Activated T-helper 1 cell treated with anti-CD3 and anti-CD28 coated beads, Interleukin-12 subunit alpha, Interleukin-12 subunit beta, Interleukin-2, Interleukin-4 antibody, amounts not matched to agents 30 ng/mL and 10 ng/mL and 1 ng/mL, durations not matched to agents 14 hours and 24 hours and 36 hours (primary cell): ENCODE measurements at regions not wholly inside any gene's neighbourhood (a gene's known extent, or its start where the extent isn't known, plus 50 kb on each side); places are given as distances from the start of the nearest gene placed in this dataset.

Source experiments
- DNase-seq: peaks from one replicate; pipeline ENCODE4 v3.0.0; 2021; ENCODE audit warnings: low spot score
- H3K27ac Mint-ChIP-seq: one replicate; pipeline ENCODE4 v1.8.0; 2021; ENCODE audit warnings: mild to moderate bottlenecking, mixed read lengths
- H3K27me3 Mint-ChIP-seq: one replicate; pipeline ENCODE4 v1.8.0; 2022; ENCODE audit warnings: mild to moderate bottlenecking, moderate library complexity, mixed read lengths; ENCODE audit not compliant: insufficient read depth
- H3K36me3 Mint-ChIP-seq: one replicate; pipeline ENCODE4 v1.8.0; 2021; ENCODE audit warnings: low read depth, mixed read lengths
- H3K4me1 Mint-ChIP-seq: one replicate; pipeline ENCODE4 v1.8.0; 2021; ENCODE audit warnings: low read depth, mixed read lengths
- H3K4me3 Mint-ChIP-seq: one replicate; pipeline ENCODE4 v1.8.0; 2021; ENCODE audit warnings: mild to moderate bottlenecking, moderate library complexity, mixed read lengths
- H3K9me3 Mint-ChIP-seq: one replicate; pipeline ENCODE4 v1.8.0; 2021; ENCODE audit warnings: mixed read lengths
- intact Hi-C: fragments of 100-400 bp; cut with micrococcal nuclease; formaldehyde crosslinking; loops from one replicate; pipeline ENCODE4 v1.15.1; 2024

DNA sequence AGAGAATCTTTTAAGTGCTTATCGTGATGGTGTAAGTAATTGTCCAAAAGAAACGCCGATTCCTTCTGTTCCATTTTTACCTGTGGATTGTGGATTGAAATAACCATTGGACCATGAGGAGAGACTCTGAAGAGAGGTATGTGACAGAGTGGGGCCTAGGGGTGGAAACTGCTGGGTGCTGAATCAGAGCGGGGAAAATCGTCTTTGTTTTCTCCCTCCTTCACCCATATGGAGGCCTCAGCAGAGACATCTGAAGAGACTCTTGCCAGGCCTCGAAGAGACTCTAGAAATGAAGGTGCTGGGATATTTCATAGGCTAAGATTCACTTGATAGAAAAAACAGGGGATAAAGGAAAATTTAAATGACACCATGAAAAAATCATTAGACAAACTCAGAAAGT is 1327.0 kb downstream of the BRINP3 start:
- no peaks in the 10 kb centered on the region for H3K27me3 Mint-ChIP-seq
- no peaks in the 10 kb centered on the region for H3K36me3 Mint-ChIP-seq
- H3K9me3 Mint-ChIP-seq, result peaks cover under 1% of the 10 kb centered on the region
- no peak overlapping the region for H3K27ac Mint-ChIP-seq
- intact Hi-C loops, result no loop called here
- H3K4me1 Mint-ChIP-seq, result no peaks in the 10 kb centered on the region
- no peak overlapping the region for H3K4me3 Mint-ChIP-seq
- no peak for DNase-seq

DNA sequence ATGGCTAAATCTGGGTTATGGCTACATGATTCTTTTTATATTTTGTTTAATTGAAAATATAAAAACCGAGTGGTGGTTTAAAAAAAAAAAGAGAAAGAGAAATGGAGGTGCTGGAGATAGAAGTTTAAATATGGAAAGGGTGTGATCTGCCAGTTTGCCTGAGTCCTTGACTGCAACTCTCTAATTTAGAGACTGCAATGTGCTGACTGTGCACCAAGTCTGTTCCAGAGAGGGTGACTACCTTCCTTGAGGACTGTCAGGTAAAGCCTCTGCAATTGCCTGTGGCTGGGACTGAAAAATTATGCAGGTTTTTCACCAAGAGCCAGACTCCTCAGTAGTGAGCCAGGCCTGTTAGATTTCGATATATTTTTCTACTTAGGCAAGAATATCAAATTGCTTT is 1326.3 kb downstream of the BRINP3 start:
- no peak overlapping the region for H3K4me3 Mint-ChIP-seq
- H3K27me3 Mint-ChIP-seq, result no peaks in the 10 kb centered on the region
- H3K4me1 Mint-ChIP-seq, result no peaks in the 10 kb centered on the region
- no peak overlapping the region for H3K27ac Mint-ChIP-seq
- intact Hi-C loops, result no loop called here
- peaks cover 4% of the 10 kb centered on the region for H3K9me3 Mint-ChIP-seq
- H3K36me3 Mint-ChIP-seq, result no peaks in the 10 kb centered on the region
- no peak for DNase-seq

DNA sequence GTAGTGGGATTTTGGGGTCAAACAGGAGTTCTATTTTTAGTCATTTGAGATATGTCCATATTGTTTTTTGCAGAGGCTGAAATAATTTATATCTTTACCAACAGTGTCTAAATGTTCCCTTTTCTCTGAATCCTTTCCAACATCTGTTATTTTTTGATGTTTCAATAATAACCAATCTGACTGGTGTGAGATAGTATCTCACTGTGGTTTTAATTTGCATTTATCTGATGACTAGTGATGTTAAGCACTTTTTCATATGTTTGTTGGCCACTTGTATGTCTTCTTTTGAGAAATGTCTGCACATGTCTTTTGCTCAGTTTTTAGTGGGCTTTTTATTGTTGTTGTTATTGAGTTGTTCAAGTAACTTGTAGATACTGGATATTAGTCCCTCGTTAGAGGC is 1325.0 kb downstream of the BRINP3 start:
- Mint-ChIP-seq H3K4me1 (no peaks in the 10 kb centered on the region), H3K36me3 (no peaks in the 10 kb centered on the region), H3K9me3 (peaks cover 4% of the 10 kb centered on the region), H3K4me3 (no peak overlapping the region), H3K27me3 (no peaks in the 10 kb centered on the region), H3K27ac (no peak overlapping the region)
- intact Hi-C loops, result no loop called here
- no peak for DNase-seq

DNA sequence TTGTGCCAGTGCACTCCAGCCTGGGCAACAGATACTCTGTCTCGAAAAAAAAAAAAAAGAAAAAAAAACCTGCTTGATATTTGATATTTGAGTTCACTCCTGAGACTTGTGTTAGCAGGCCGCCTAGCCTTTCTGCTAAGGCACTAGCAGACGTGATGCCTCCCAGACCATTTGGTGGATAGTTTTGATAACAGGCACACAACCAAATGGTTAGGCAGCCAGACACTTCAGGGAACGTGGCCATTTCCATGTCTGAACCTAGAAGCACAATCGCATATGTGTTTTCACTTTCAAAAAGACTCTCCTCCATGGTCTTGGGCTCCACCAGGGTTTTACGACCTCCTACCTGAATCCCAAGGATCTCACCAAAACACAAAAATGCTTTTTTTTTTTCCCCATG is 1319.5 kb downstream of the BRINP3 start:
- no peaks in the 10 kb centered on the region for H3K36me3 Mint-ChIP-seq
- DNase-seq, result no peak
- H3K4me3 Mint-ChIP-seq, result no peak overlapping the region
- H3K27me3 Mint-ChIP-seq, result no peaks in the 10 kb centered on the region
- H3K9me3 Mint-ChIP-seq, result peaks cover 4% of the 10 kb centered on the region
- no peak overlapping the region for H3K27ac Mint-ChIP-seq
- intact Hi-C loops, result no loop called here
- no peaks in the 10 kb centered on the region for H3K4me1 Mint-ChIP-seq

DNA sequence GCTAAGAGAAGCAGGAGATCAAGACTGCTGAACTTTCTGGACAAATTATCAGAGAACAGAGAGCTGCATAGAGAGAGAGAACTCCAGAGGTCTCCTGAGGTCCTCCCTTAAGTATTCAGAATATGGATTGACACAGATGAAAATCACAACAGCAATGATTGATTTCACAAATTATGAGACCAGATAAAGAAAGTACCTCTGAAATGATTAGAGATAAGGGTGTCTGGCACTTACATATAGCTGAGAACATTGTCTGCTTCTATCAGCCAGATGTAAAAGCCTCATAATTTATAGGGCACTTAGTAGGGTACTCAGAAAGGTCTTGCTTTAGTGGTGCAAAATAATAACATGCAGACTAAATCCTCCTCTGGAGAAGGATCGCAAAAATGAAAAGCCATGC is 1301.8 kb downstream of the BRINP3 start:
- intact Hi-C loops, result no loop called here
- no peaks in the 10 kb centered on the region for H3K4me1 Mint-ChIP-seq
- no peak overlapping the region for H3K27ac Mint-ChIP-seq
- DNase-seq, result no peak
- H3K27me3 Mint-ChIP-seq, result no peaks in the 10 kb centered on the region
- H3K4me3 Mint-ChIP-seq, result no peak overlapping the region
- H3K9me3 Mint-ChIP-seq, result peaks cover 10% of the 10 kb centered on the region
- no peaks in the 10 kb centered on the region for H3K36me3 Mint-ChIP-seq

DNA sequence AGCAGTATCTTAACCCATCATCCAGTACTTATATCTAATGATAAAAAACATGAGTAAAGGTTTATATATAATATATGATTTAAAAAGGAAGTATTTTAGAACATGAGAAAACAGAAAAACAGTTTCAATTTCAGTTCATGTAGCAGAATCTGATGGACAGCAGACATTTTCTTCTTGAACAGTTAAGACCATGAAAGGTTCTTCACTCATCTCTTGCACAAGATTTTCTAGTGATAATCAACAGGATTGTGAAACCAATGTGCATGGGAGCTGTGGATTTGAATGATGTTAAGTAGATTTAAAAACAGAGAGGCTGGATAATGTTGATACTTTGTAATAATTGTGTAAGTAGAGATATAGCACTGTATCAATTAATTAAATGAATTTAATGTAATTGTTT is 1297.6 kb downstream of the BRINP3 start:
- no peak overlapping the region for H3K27ac Mint-ChIP-seq
- no peaks in the 10 kb centered on the region for H3K36me3 Mint-ChIP-seq
- H3K4me1 Mint-ChIP-seq, result no peaks in the 10 kb centered on the region
- no peak overlapping the region for H3K4me3 Mint-ChIP-seq
- H3K9me3 Mint-ChIP-seq, result no peaks in the 10 kb centered on the region
- intact Hi-C loops, result no loop called here
- no peak for DNase-seq
- no peaks in the 10 kb centered on the region for H3K27me3 Mint-ChIP-seq

DNA sequence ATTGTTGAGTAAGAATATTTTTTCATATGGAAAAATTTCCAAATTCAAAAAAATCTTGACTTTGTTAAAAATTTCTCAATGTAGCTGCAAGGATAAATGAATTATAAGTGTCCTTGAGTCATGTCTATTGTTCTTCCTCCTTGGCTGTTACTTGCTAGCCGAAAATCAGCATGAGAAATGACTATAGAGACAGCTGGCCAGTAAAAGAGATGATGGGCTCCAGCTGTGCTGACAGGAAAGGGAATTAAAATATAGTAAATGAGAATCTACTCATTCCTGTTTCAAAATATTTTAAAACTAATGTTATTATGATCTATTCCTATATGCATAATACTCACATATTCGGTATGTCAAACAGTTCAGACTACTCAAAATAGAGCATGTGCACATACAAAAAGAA is 1292.6 kb downstream of the BRINP3 start:
- no peaks in the 10 kb centered on the region for H3K36me3 Mint-ChIP-seq
- H3K4me1 Mint-ChIP-seq, result no peaks in the 10 kb centered on the region
- no peaks in the 10 kb centered on the region for H3K27me3 Mint-ChIP-seq
- no peak overlapping the region for H3K27ac Mint-ChIP-seq
- no peak overlapping the region for H3K4me3 Mint-ChIP-seq
- peaks cover 4% of the 10 kb centered on the region for H3K9me3 Mint-ChIP-seq
- intact Hi-C loops, result no loop called here
- DNase-seq, result no peak

DNA sequence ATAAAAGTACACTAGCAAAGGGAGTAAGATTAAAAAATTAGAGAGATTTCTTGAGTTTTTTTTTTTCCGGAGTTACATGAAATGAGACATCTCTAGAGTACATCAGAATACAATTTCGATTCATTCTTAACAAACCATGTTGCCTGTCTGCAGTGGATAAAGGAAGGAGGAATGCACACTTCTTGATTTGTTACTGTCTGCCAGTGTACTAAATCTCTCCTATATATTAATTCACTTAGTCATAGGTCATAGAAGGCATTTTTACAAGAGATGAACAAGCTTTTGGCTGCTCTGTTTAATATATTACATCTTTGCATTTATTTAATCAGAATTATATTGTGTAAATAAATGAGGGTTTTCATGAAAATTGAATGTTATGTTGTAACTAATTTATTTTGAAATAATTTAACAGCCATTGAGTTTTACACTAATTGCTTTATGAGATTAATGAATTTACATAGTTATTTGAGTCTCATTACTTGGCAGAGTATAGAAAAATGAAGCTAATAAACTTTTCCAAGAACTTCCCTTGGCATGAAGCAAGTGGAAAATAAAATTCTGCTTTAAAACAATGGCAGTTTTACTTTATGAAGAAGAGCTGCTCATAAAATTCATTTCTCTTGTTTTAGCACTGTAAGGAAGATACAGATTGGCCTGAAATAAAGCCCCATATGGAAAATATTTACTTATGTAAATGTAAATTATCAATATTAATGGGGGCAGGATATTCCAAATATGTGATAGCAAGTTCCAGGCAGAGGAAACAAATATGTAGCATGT is 1284.7 kb downstream of the BRINP3 start:
- no peak overlapping the region for H3K4me3 Mint-ChIP-seq
- no peaks in the 10 kb centered on the region for H3K36me3 Mint-ChIP-seq
- intact Hi-C loops, result no loop called here
- no peak overlapping the region for H3K27ac Mint-ChIP-seq
- DNase-seq, result no peak
- no peaks in the 10 kb centered on the region for H3K27me3 Mint-ChIP-seq
- H3K4me1 Mint-ChIP-seq, result no peaks in the 10 kb centered on the region
- H3K9me3 Mint-ChIP-seq, result peaks cover 4% of the 10 kb centered on the region

DNA sequence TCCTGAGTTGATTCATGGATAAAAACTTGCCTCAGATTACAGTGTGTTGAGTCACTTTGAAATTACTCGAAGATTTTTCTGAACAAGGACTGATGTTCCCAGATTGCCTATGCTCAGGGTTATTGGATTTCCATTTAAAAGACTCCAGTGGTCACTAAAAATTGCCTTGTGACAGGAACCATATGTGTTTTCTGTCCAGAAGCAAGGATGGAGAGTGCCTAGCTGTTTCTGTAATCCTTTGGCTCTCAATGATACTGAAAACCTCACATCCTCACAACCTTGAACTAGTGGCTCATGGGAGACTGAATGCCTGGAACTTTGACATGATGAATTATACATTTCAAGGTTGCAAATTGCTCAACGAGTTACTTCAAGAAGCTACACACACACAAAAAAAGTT is 1271.8 kb downstream of the BRINP3 start:
- DNase-seq, result no peak
- H3K36me3 Mint-ChIP-seq, result no peaks in the 10 kb centered on the region
- H3K4me3 Mint-ChIP-seq, result no peak overlapping the region
- intact Hi-C loops, result no loop called here
- no peaks in the 10 kb centered on the region for H3K27me3 Mint-ChIP-seq
- no peak overlapping the region for H3K27ac Mint-ChIP-seq
- H3K9me3 Mint-ChIP-seq, result peaks cover 6% of the 10 kb centered on the region
- H3K4me1 Mint-ChIP-seq, result no peaks in the 10 kb centered on the region

DNA sequence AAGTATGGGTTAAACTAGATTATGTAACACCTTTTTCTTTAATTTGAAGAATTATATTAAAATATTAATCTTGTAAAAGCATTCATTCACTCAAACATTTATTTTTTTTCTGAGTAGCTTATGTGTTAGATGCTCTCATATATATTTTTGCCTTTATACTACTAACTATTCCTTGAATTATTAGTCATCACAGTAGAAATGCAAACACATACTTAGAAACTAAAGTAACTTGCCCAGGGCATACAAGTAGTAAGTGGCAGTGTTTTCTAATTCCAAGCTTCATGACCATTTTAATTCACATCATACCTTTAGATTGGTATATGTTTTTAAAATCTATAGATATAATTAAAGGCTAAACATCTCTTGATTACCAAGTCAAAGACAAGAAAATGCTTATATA is 1271.0 kb downstream of the BRINP3 start:
- no peak overlapping the region for H3K4me3 Mint-ChIP-seq
- no peak for DNase-seq
- intact Hi-C loops, result no loop called here
- H3K4me1 Mint-ChIP-seq, result no peaks in the 10 kb centered on the region
- no peaks in the 10 kb centered on the region for H3K27me3 Mint-ChIP-seq
- no peak overlapping the region for H3K27ac Mint-ChIP-seq
- H3K9me3 Mint-ChIP-seq, result peaks cover 6% of the 10 kb centered on the region
- H3K36me3 Mint-ChIP-seq, result no peaks in the 10 kb centered on the region

DNA sequence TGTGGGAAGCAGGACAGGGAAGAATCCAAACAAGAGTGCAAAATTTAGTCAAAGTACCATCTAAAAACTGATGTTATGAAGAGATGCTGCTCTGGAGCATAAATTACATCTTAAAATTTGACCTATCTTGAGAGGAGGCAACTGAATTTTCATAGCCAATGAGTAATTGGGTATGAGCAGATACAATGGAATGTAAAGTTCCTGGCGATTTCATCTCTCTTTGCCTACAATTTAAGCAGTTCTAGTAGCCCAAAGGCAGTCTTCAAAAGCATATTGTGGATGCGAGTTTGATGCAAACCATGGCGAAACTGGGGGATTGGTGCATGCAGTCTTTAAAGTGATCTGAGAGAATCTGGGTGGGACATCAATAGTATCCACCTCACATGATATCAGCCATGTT is 1265.9 kb downstream of the BRINP3 start:
- Mint-ChIP-seq H3K36me3 (no peaks in the 10 kb centered on the region), H3K4me1 (no peaks in the 10 kb centered on the region), H3K27ac (no peak overlapping the region), H3K4me3 (no peak overlapping the region), H3K9me3 (peaks cover 6% of the 10 kb centered on the region), H3K27me3 (no peaks in the 10 kb centered on the region)
- no peak for DNase-seq
- intact Hi-C loops, result no loop called here

DNA sequence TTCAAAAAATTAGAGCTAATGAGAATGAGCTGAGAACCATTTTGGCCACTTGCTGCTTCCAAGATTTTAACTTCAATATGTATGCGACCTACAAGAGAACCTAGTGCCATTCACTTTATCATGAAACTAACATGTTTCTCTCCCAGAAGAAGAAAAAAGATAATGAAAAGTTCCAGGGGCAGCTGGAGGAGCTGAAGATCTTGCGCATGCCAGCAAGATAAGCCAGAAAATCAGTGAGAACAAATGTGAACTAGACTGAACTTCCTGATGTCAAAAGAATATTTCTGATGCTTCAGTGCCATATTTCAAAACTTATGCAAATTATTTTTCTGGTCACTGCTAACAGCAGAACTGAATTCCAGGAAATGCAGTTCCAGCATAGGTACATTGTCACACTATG is 1265.1 kb downstream of the BRINP3 start:
- Mint-ChIP-seq H3K9me3 (peaks cover 6% of the 10 kb centered on the region), H3K4me3 (no peak overlapping the region), H3K27ac (no peak overlapping the region), H3K36me3 (no peaks in the 10 kb centered on the region), H3K27me3 (no peaks in the 10 kb centered on the region), H3K4me1 (no peaks in the 10 kb centered on the region)
- intact Hi-C loops, result no loop called here
- no peak for DNase-seq

DNA sequence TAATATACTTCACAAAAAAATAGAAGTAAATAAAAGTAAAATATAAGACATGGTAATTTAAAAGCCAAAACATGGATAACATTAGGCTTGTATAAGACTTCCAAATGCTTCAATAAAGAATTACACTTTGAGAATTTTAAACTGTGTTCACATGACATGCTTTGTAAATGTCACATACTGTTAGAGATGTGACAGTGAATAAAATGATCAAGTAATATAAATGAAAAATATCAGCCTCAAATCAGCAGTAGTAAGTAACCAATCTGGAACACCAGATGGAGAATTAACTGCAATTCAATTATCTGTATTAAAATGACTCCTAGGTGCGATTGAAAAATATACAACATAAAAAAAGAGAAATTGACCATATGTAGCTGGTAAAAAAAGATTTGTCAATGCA is 1260.8 kb downstream of the BRINP3 start:
- Mint-ChIP-seq H3K4me3 (no peak overlapping the region), H3K36me3 (no peaks in the 10 kb centered on the region), H3K9me3 (no peaks in the 10 kb centered on the region), H3K27ac (no peak overlapping the region), H3K4me1 (no peaks in the 10 kb centered on the region), H3K27me3 (no peaks in the 10 kb centered on the region)
- intact Hi-C loops, result no loop called here
- no peak for DNase-seq

DNA sequence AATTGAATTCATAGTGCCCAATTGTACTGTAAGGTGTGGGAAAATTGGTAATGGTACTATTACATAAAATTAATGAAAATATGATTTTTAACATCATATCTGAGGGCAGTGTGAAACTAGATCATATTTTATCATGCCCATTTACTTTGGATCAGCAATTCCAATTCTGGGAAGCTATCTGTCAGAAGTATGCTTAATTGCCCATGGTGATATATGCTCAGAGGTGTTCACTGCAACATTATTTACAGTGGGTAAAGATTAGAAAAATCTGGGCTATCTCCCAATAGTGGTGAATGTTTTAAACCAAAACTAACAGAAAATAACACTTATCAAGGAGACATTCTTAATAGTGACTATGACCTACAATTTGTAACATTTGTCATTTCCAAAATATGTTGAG is 1260.0 kb downstream of the BRINP3 start:
- Mint-ChIP-seq H3K4me1 (no peaks in the 10 kb centered on the region), H3K36me3 (no peaks in the 10 kb centered on the region), H3K4me3 (no peak overlapping the region), H3K27ac (no peak overlapping the region), H3K27me3 (no peaks in the 10 kb centered on the region), H3K9me3 (no peaks in the 10 kb centered on the region)
- intact Hi-C loops, result no loop called here
- no peak for DNase-seq
